GM06990 (cell line): ENCODE measurements at regions not wholly inside any gene's neighbourhood (a gene's known extent, or its start where the extent isn't known, plus 50 kb on each side); places are given as distances from the start of the nearest gene placed in this dataset.

Source experiments
- DNase-seq: peaks from one replicate; pipeline ENCODE4 v3.0.0-alpha.2; 2011; ENCODE audit not compliant: insufficient read length; ENCODE audit errors: extremely low read depth
- H3K27me3 ChIP-seq: replicated peaks from 2 replicates; pipeline ENCODE4 v1.6.0; 2011; ENCODE audit warnings: low read length; ENCODE audit not compliant: control insufficient read depth, insufficient read depth
- H3K36me3 ChIP-seq: 2 replicates; pipeline ENCODE4 v1.5.1; 2011; ENCODE audit warnings: low read length; ENCODE audit not compliant: control insufficient read depth, insufficient read depth
- H3K4me3 ChIP-seq: replicated peaks from 2 replicates; pipeline ENCODE4 v1.5.1; 2011; ENCODE audit warnings: low read depth, mild to moderate bottlenecking, control low read depth, low read length
- TF ChIP-seq, protein P1 (sequence below): IDR thresholded peaks from 2 replicates; pipeline ENCODE4 v1.5.1; 2011; ENCODE audit warnings: low read length, control low read depth, mild to moderate bottlenecking, inconsistent platforms; ENCODE audit not compliant: insufficient read depth, poor library complexity, severe bottlenecking

DNA sequence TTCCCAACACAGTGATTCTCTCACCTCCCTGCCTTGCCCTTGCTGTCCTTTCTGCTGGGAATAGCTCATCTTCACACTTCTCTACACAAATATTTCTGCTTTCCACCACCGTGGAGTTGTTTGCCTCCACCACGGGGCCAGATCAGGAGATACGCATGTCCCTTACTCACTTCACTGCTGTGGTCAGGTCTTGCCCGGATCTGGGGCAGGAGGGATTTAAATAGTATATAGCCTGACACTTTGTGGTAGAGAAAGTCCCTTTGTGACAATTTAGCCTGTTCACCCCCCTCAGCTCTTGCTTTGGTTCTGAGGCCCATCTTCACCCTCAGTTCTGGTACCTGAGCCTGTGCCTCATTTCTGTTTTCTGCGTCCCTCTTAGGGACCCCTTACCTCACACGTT, 92.6 kb upstream of the PREP start:
- no peaks in the 10 kb centered on the region for H3K27me3 ChIP-seq
- H3K4me3 ChIP-seq = no peak overlapping the region
- no peak for DNase-seq
- TF ChIP-seq, protein P1, sequence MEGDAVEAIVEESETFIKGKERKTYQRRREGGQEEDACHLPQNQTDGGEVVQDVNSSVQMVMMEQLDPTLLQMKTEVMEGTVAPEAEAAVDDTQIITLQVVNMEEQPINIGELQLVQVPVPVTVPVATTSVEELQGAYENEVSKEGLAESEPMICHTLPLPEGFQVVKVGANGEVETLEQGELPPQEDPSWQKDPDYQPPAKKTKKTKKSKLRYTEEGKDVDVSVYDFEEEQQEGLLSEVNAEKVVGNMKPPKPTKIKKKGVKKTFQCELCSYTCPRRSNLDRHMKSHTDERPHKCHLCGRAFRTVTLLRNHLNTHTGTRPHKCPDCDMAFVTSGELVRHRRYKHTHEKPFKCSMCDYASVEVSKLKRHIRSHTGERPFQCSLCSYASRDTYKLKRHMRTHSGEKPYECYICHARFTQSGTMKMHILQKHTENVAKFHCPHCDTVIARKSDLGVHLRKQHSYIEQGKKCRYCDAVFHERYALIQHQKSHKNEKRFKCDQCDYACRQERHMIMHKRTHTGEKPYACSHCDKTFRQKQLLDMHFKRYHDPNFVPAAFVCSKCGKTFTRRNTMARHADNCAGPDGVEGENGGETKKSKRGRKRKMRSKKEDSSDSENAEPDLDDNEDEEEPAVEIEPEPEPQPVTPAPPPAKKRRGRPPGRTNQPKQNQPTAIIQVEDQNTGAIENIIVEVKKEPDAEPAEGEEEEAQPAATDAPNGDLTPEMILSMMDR = no peak
- no peaks in the 10 kb centered on the region for H3K36me3 ChIP-seq

DNA sequence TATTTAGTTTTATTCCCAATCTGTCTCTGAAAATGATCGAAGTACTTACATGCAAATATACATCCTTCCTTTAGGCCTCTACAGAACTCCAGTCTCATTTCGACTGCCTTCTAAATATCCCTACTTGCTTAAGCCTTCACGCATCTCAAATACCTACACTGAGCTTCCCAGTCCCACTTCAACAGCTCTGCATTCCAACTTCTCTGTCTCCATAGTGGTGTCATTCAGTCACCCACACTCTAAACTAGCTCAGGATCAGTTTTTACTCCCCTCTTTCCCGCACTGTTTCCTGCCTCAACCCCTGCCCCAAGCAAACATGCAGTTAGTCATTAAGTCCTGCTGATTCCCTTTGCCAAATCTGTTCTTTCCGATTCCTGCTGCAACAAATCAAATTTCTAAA, 91.8 kb upstream of the PREP start:
- no peak overlapping the region for H3K4me3 ChIP-seq
- no peaks in the 10 kb centered on the region for H3K36me3 ChIP-seq
- no peaks in the 10 kb centered on the region for H3K27me3 ChIP-seq
- TF ChIP-seq, protein P1 = no peak
- no peak for DNase-seq

DNA sequence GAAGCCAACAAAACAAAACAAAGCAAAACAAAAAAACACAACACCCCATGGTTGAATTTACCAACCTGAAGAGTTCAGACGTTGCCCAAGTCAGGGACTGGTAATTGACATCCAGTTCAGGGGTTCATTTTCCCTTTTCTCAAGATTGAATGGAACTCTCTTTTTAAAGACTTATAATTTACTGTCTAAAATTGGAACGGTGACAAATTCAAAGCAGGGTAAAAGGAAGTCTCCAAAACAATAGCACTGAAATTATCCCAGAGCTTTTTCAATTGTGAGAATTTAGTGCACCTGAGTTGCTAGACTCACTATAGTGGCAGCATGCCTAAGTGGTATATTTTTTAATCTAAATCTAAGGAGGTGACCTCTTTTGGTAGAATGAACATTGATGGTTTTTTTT, 90.9 kb upstream of the PREP start:
- no peak overlapping the region for H3K4me3 ChIP-seq
- DNase-seq = no peak
- TF ChIP-seq, protein P1 = no peak

DNA sequence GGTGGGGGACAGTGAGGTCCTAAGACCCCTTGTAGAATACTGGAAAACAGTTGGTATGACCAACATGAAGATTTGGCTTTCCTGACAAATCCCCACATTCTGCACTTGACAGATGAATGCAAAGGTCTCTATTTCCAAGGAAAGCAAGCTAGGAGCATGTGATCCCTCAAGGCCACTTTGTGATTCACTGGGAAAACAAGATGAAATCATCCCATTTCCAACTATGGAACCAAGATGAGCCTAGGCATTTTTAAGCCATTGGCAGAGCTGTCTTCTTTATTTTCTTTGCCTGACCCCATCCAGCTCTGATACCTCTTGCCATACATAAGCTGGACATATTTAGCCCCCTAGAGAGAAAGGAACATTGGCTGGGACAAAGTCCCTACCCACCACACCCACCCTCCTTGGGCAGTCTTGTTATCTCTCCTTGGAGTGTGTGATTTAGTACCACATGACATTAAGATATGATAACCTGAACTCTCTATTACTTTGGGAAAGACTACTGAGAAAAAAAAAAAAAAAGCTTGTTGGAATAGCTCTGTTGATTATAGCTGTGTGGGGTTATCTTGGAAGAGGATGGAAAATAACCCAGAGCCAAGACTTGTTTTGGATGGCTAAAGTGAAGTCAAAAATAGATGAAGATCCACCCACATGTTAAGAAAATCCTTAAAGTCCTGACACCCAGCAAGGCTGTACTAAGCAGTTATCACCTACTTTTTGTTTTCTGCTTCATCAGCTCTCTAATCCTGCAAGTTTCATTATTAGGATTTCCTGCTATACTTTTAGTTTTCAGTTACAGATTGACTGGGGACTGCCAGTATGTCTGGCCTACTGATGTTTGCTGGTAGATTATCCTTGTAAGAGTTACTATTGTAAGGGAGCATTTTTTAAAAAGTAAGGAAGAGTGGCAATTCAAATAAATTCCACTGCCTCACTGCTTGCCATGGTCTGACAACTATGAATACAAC, 90.1 kb upstream of the PREP start:
- Histone ChIP-seq H3K27me3 (no peaks in the 10 kb centered on the region), H3K4me3 (no peak overlapping the region), H3K36me3 (no peaks in the 10 kb centered on the region)
- TF ChIP-seq, protein P1 = no peak
- DNase-seq = peak; percentile 28

More for the DNA sequence above, 90.9 kb upstream of the PREP start:
- H3K36me3 ChIP-seq = no peaks in the 10 kb centered on the region
- H3K27me3 ChIP-seq = no peaks in the 10 kb centered on the region

DNA sequence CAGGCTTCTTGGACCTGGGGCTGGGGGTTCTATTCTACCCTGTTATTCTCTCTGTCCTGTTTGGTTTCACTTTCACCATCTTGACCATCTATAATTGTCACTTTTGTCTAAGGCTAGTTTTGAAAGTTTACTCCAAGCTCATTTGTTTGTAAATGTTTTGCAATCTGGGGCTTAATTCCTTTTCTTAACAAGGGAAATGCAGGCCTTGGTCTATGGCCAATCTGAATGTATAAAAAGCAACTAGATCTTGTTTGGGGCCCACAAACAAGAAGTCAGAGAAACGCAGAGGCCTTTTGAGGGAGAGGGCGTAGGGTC, 86.3 kb upstream of the PREP start:
- Histone ChIP-seq H3K36me3 (no peaks in the 10 kb centered on the region), H3K4me3 (no peak overlapping the region), H3K27me3 (no peaks in the 10 kb centered on the region)
- TF ChIP-seq, protein P1 = no peak
- DNase-seq = no peak
